ENCODE measurements at regions not wholly inside any gene's neighbourhood (a gene's known extent, or its start where the extent isn't known, plus 50 kb on each side); places are given as distances from the start of the nearest gene placed in this dataset.

- FAIRE-seq (no peak), DNase-seq (ENCODE audit: low spot score) (no peak)
Observed at GRCh38 chr10:9860045-9860444, 1157.6 kb upstream of the CELF2 start.

DNA sequence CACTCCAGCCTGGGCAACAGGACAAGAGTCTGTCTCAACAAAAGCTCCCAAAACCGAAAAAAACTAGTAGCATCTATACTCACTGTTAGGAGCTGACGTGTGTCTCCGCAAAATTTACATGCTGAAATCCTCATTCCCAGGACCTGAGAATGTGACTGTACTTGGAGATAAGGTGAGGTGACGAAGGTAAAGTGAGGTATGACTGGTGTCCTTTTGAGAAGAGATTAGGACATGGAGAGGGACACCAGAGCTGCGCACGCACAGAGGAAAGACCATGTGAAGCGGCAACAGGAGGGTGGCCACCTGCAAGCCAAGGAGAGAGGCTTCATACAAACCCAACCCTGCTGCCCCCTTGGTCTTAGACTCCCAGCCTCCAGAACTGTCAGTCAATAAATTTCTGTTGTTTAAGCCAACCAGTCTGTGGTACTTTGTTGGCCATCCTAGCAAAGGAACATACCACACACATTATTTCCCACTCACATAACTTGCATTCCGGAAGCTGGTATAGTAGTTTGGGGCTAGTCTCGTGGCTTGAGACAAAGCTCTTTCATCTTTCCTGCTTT lies 1154.0 kb upstream of the CELF2 start:
- no peak for FAIRE-seq
- DNase-seq (ENCODE audit: low spot score): no peak

- FAIRE-seq (no peak), DNase-seq (ENCODE audit: low spot score) (no peak)
Observed at GRCh38 chr10:9868499-9868898, 1149.2 kb upstream of the CELF2 start.

- no peak for FAIRE-seq
Observed at GRCh38 chr10:9869205-9869604, 1148.5 kb upstream of the CELF2 start.

DNA sequence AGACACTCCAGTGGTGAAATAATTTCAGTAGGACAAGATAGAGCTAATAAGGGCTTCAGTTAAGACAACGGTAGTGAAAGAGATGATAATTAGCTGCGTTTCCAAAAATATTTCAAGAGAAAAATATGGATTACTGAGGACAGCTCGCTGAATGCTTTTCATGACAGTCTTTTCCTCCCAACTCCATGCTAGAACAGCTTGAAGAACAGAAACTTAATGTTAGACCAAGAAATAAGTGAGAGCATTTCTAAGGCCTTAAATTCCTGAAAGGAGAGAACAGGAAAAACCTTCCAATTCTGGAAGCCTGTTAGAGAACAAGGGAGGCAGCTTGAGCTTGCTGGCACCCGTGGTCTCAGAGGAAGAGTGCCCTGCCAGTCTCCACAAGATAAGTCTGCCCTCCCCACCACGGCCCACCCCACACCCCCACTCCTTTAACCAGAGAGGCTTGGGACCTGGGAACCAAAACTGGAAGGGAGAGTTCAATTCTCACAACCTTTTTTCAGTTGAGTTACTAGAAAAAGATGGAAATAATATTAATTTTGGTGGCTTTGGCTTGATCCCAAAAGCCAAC lies 1148.0 kb upstream of the CELF2 start:
- no peak for DNase-seq (ENCODE audit: low spot score)
- no peak for FAIRE-seq

More at GRCh38 chr10:9869205-9869604, 1148.5 kb upstream of the CELF2 start:
- DNase-seq (ENCODE audit: low spot score): no peak

- DNase-seq (ENCODE audit: low spot score): no peak
- no peak for FAIRE-seq
Observed at GRCh38 chr10:9875353-9875752, 1142.3 kb upstream of the CELF2 start.

- no peak for DNase-seq (ENCODE audit: low spot score)
- no peak for FAIRE-seq
Observed at GRCh38 chr10:9877978-9878377, 1139.7 kb upstream of the CELF2 start.

- no peak for FAIRE-seq
- no peak for DNase-seq (ENCODE audit: low spot score)
Observed at GRCh38 chr10:9878383-9878782, 1139.3 kb upstream of the CELF2 start.

- DNase-seq (ENCODE audit: low spot score) (no peak), FAIRE-seq (no peak)
Observed at GRCh38 chr10:9885761-9886160, 1131.9 kb upstream of the CELF2 start.

DNA sequence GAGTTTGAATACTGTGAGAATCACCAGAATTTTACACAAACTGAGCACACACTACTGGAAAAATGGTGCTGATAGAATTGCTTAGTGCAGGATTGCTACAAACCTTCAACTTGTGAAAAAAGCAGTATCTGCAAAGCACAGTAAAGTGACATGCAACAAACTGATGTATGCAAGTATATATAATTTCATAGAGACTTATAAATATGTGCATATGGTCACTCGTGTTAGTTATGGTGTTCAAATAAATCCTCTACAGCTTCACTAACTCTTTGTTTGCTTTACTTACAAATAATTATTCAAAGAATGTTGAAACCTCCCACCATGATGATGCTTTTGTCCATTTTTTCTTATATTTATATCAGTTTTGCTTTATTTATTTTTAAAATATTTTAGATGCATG lies 1130.9 kb upstream of the CELF2 start:
- no peak for DNase-seq (ENCODE audit: low spot score)
- FAIRE-seq: no peak

DNA sequence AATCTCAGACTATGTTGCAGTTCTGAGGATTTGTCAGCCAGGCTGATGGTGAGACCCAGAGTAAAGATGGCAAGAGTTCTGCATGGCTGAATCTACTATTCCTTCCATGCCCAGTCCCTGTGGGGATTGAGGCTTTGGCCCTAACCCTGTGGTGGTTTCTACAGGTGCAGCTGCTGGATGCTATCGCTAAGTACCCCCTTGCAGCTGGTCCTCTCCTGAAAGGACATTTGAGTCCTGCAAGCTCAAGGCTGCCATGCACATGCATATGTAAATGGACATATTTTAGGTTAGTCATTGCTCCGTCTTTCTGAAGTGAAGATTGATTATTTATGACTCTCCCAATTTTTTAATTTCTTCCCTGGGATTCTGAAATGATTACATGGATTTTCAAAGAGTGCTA lies 1122.2 kb upstream of the CELF2 start:
- FAIRE-seq (no peak), DNase-seq (ENCODE audit: low spot score) (no peak)

- DNase-seq (ENCODE audit: low spot score) (no peak), FAIRE-seq (no peak)
Observed at GRCh38 chr10:9895981-9896380, 1121.7 kb upstream of the CELF2 start.

DNA sequence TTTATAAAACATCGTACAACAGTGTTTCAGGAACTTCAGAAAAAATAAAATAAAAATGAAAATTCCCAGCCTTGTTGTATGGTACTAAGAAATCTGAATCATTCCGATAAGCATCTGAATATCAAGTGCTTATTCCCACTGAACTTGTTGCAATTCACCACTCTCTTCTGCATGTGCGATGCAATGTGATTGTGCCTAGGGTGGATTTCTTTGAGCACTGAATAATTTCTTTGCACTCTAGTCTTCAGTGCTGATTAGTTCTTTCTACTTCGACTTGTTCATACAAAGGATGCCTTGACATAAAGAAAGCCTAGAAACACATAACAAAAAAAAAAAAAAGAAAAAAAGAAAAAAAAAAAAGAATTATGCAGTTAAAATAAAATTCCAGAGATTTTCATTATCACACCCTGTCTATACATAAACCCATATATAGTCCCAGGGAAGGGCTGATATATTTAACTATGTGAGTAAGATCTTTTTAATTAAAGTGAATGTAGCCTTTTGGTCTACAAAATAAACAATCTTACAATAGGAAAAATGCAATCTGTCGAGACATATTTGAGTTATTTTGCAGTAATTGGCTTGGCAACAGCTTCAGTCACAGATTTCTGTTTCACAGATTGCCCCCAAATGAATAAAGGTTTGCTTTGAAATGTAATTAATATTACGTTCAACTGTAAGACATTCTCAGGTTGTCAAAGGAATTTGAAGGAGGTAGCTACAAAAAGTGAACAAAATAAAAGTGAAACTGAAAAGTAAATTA lies 1118.9 kb upstream of the CELF2 start:
- FAIRE-seq (no peak), DNase-seq (ENCODE audit: low spot score) (no peak)

GRCh38 chr10:9900751-9901150 lies 1116.9 kb upstream of the CELF2 start:
- FAIRE-seq: no peak
- DNase-seq (ENCODE audit: low spot score): no peak

GRCh38 chr10:9901971-9902370 lies 1115.7 kb upstream of the CELF2 start:
- FAIRE-seq (no peak), DNase-seq (ENCODE audit: low spot score) (no peak)

GRCh38 chr10:9910446-9910845 lies 1107.2 kb upstream of the CELF2 start:
- DNase-seq (ENCODE audit: low spot score): no peak
- FAIRE-seq: no peak

DNA sequence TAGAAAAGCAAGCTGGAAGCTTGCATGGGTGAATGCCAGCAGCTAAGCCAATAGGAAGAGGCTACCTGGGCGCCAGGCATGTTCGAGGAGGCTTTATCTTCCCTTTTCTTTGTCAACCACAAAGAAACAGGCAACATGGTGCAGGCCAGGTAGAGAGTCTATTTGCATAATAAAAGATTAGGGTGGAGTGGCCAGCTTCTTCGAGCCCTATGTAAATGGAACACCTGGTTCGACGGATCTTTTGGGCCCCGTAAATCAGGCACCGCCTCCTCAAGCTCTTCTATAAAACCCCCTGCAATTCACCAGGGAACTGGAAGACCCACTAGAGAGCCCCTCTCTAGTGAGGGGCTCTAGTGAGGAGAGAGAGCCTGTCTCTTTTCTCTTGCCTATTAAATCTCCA lies 1106.2 kb upstream of the CELF2 start:
- no peak for DNase-seq (ENCODE audit: low spot score)
- no peak for FAIRE-seq

DNA sequence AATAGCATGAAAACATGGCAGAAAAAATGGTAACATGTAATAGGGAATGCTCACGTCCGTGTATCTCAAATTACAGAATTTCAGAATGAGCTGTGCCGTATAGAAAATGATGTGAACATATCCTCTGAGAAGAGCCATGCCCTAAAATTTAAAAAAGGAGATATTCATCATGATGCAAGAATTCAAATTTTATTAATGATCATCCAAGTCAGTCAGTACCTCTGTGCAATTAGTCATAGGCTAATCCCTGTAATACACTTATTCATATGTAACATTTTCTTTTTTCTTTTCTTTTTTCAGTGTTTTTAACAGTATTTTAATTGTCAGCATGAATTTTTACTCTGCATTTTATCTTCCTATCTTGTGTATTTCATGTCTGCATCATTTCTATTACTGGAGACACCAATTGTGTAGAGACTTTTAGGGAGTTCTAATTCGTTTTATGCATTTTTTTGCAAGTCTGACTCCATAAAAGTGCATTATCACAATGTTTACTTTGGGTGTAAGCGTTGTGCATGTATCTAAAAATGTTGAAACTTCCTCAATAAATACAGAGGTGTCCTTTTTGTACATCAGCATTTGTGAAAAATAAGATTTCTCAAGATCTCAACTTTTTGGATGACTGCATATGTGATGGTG lies 1103.7 kb upstream of the CELF2 start:
- DNase-seq (ENCODE audit: low spot score) (no peak), FAIRE-seq (no peak)

GRCh38 chr10:9921544-9921943 lies 1096.1 kb upstream of the CELF2 start:
- DNase-seq (ENCODE audit: low spot score): no peak
- no peak for FAIRE-seq

DNA sequence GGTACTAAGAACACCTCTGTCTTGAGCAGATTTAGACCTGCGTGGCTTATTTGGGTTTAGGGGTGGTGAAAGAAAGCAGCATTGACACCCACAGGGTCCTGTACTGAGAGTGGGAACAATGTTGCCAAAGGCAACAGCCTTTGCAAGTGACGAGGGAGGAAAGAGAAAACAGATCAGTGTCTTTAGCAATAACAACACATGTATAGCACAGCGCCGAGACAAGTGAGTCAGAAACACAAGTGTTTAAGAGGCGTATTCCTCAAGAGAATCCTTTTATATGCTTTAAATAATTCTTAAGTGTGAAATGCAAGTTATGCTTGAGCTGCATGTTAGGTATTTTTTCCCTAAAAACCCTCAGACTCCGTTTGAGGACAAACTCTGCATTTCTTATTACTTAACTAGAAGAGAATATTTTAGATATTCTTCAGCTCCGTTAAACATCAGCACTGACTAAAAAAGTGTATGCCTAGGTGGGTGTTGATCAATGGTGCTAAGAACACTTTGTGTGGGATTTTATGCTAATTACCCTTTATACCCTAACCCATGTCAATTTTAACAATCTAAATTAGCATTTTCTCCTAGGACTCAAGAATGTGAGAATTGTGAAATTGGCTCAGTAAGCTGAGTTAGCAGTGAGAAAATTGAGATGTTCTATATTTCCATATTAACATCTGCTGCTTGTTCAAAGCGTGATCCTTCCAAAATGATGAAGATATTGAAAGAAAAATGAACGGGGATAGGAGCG lies 1095.4 kb upstream of the CELF2 start:
- no peak for FAIRE-seq
- no peak for DNase-seq (ENCODE audit: low spot score)

DNA sequence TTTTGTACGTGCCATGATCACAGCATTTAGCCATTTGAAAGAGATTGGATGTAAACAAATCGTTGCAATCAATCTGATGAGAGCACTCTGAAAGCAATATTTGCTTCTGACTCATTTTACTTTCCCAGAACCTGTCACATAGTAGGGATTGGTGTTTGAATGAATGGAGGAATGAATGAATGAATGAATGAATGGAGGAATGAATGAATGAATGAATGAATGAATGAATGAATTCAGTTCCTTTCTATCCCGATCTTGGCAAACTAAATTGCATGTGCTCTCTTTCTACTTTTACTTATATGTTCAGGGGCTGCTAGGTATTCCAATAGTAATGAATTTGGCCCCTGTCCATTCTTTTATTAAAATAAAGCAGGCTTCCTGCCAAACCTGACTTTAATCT lies 1091.7 kb upstream of the CELF2 start:
- FAIRE-seq (no peak), DNase-seq (ENCODE audit: low spot score) (no peak)

DNA sequence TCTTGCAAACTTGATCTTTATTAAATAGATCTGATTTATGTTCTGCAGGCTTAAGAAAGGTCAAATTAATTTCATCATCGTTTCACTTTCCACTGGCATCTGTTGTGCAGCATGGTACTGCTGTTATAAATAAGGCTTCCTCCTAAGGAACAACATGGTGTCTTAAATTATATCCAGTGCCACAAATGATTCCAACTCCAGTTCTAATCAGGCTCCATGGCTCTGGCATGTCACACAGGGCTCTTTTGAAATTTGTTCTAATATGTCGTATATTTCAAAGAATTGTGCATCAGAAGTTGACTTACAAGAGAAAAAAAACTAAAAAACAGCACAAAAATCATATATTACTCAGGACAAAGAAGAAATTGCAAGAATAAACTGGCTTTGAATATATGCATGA lies 1090.8 kb upstream of the CELF2 start:
- no peak for FAIRE-seq
- DNase-seq (ENCODE audit: low spot score): no peak

Data from RCC 7860 (cell line).